K562 (cell line): ENCODE measurements at regions not wholly inside any gene's neighbourhood (a gene's known extent, or its start where the extent isn't known, plus 50 kb on each side); places are given as distances from the start of the nearest gene placed in this dataset.
"Not testable (repeated sequence)": the region's sequence is repeated elsewhere in the genome, so short reads cannot be mapped to it uniquely, and the experiment has no call there.

Experiments
- ATAC-seq: fragments of 200-7000 bp; cut with Tn5 transposase; 3 replicates; pipeline ENCODE4 v1.9.1; 2020; ENCODE audit warnings: moderate library complexity
- BruUV-seq: library from RNA; stranded (reverse); fragments of 400-500 nt; replicated peaks from 2 replicates; lab custom pipeline; 2021; lab: Mats Ljungman, UMichigan
- CTCF ChIA-PET: fragments of 300-600 bp; formaldehyde crosslinking; extraction: SDS; loops from one replicate; lab custom pipeline; 2021; ENCODE audit warnings: low intra/inter-chr PET ratio; lab: Yijun Ruan, JAX
- POLR2A ChIA-PET: fragments of 300-600, 350-650 bp; sonication (Branson Sonifier 250); formaldehyde crosslinking; extraction: SDS; loops from one replicate; lab custom pipeline; 2021; ENCODE audit warnings: antibody characterized with exemption, inconsistent platforms; lab: Yijun Ruan, JAX
- DNase-seq, 4 experiments: peaks; one replicate each; pipeline versions ENCODE4 v3.0.0 to v3.0.0-alpha.2; 2011 to 2018; ENCODE audit warnings: low spot score in 3 of 4, mixed read lengths in 3 of 4; ENCODE audit errors: extremely low read depth in 1 of 4
- FAIRE-seq: peaks from 2 replicates; lab custom pipeline; 2011; peaks lifted over from hg19 to GRCh38; lab: Jason Lieb, UNC
- H2AFZ ChIP-seq: 2 replicates; pipeline ENCODE4 v1.6.0; 2011; ENCODE audit warnings: low read depth, low read length, control low read depth, inconsistent platforms
- H3K27ac ChIP-seq: fragments of 200-600 bp; 3 replicates; pipeline ENCODE4 v1.8.0; 2011; ENCODE audit warnings: low read depth, mild to moderate bottlenecking, control low read depth, inconsistent platforms, low read length, moderate library complexity, mixed read lengths; ENCODE audit errors: extremely low read depth
- H3K27me3 ChIP-seq, 2 experiments: fragments of 300-600 bp in 1 of 2; 2 replicates in 1 of 2; 3 replicates in 1 of 2; pipeline versions ENCODE4 v1.6.0 to v1.8.0; 2011; ENCODE audit warnings: inconsistent platforms in 2 of 2, low read length in 2 of 2, mild to moderate bottlenecking in 1 of 2, mixed read lengths in 1 of 2, moderate library complexity in 1 of 2; ENCODE audit not compliant: control insufficient read depth in 2 of 2, insufficient read depth in 2 of 2
- H3K36me3 ChIP-seq: fragments of 300-600 bp; 3 replicates; pipeline ENCODE4 v1.8.0; 2011; ENCODE audit warnings: mild to moderate bottlenecking, low read length, inconsistent platforms; ENCODE audit not compliant: control insufficient read depth, insufficient read depth
- H3K4me1 ChIP-seq, 2 experiments: fragments of 200-600 bp in 1 of 2; replicated peaks in 1 of 2; 2 replicates in 1 of 2; 3 replicates in 1 of 2; pipeline versions ENCODE4 v1.5.1 to v1.8.0; 2011; ENCODE audit warnings: inconsistent platforms in 2 of 2, low read length in 2 of 2, mild to moderate bottlenecking in 1 of 2, mixed read lengths in 1 of 2, moderate library complexity in 1 of 2; ENCODE audit not compliant: control insufficient read depth in 2 of 2, insufficient read depth in 2 of 2
- H3K4me2 ChIP-seq: 2 replicates; pipeline ENCODE4 v1.6.1; 2011; ENCODE audit warnings: low read length, control low read depth, inconsistent platforms, mixed read lengths; ENCODE audit not compliant: insufficient read depth
- H3K4me3 ChIP-seq: fragments of 200-600 bp; sonication (generic), shearing (Covaris generic); 2 replicates; pipeline ENCODE4 v1.5.1; 2016; ENCODE audit warnings: control low read depth, inconsistent platforms
- H3K79me2 ChIP-seq: fragments of 200-600 bp; 3 replicates; pipeline ENCODE4 v1.8.0; 2011; ENCODE audit warnings: low read length, inconsistent platforms; ENCODE audit not compliant: control insufficient read depth, insufficient read depth
- H3K9ac ChIP-seq, 2 experiments: 2 replicates each; pipeline versions ENCODE4 v1.6.0 to v1.6.1; 2011; ENCODE audit warnings: low read depth in 2 of 2, low read length in 2 of 2, control low read depth in 1 of 2, inconsistent platforms in 1 of 2, mild to moderate bottlenecking in 1 of 2, mixed read lengths in 1 of 2; ENCODE audit not compliant: insufficient read depth in 1 of 2
- H3K9me1 ChIP-seq: one replicate; pipeline ENCODE4 v1.6.0; 2011; ENCODE audit warnings: inconsistent platforms, mild to moderate bottlenecking, low read length, moderate library complexity; ENCODE audit not compliant: control insufficient read depth, insufficient read depth
- H3K9me3 ChIP-seq: replicated peaks from 2 replicates; pipeline ENCODE4 v1.5.1; 2011; ENCODE audit warnings: low read depth, low read length, inconsistent platforms; ENCODE audit not compliant: control insufficient read depth, insufficient read depth
- H4K20me1 ChIP-seq: replicated peaks from 2 replicates; pipeline ENCODE4 v1.6.1; 2011; ENCODE audit warnings: low read length, inconsistent platforms, mixed read lengths; ENCODE audit not compliant: control insufficient read depth, insufficient read depth
- BCOR ChIP-seq: fragments of 450-650 bp; IDR thresholded peaks from 2 replicates; pipeline ENCODE4 v1.6.1; 2016
- DMBX1 ChIP-seq: fragments of 250-450 bp; sonication (Bioruptor Pico); IDR thresholded peaks from 2 replicates; pipeline ENCODE4 v1.8.0; 2022; ENCODE audit warnings: inconsistent platforms, mild to moderate bottlenecking, moderate library complexity, borderline replicate concordance
- ESRRB ChIP-seq: fragments of 250-450 bp; sonication (Bioruptor Pico); IDR thresholded peaks from 2 replicates; pipeline ENCODE4 v1.5.0; 2020; ENCODE audit warnings: mild to moderate bottlenecking, moderate library complexity, borderline replicate concordance
- NR2F6 ChIP-seq: fragments of 450-650 bp; formaldehyde crosslinking; IDR thresholded peaks from 2 replicates; pipeline ENCODE4 v1.4.0; 2020; ENCODE audit warnings: mild to moderate bottlenecking
- PRPF4 ChIP-seq: fragments of 200-400 bp; formaldehyde crosslinking; IDR thresholded peaks from one replicate; pipeline ENCODE4 v1.6.1; 2017; ENCODE audit warnings: low read length, low read depth, mild to moderate bottlenecking; ENCODE audit not compliant: insufficient read depth, poor library complexity, severe bottlenecking
- RBM22 ChIP-seq: fragments of 200-400 bp; formaldehyde crosslinking; IDR thresholded peaks from 2 replicates; pipeline ENCODE4 v1.6.1; 2018; ENCODE audit warnings: low read length, low read depth; ENCODE audit not compliant: poor library complexity, severe bottlenecking
- TCFL5 ChIP-seq: fragments of 250-450 bp; sonication (Bioruptor Pico); conservative IDR thresholded peaks from 2 replicates; pipeline ENCODE4 v1.6.1; 2021; ENCODE audit warnings: mild to moderate bottlenecking, moderate library complexity, matching md5 sums
- TEAD1 ChIP-seq, 2 experiments: fragments of 450-650 bp in 1 of 2; sonication (generic) in 1 of 2; formaldehyde crosslinking; IDR thresholded peaks; 2 replicates each; pipeline versions ENCODE4 v1.4.0 to v1.8.0; 2020 to 2022; ENCODE audit warnings: mild to moderate bottlenecking in 2 of 2, missing genetic modification reagents in 1 of 2
- TOE1 ChIP-seq, 2 experiments: fragments of 450-650 bp in 1 of 2; sonication (generic) in 1 of 2; formaldehyde crosslinking in 1 of 2; IDR thresholded peaks; 2 replicates each; pipeline versions ENCODE4 v1.7.1 to v1.8.0; 2016 to 2022; ENCODE audit warnings: borderline replicate concordance in 2 of 2, mild to moderate bottlenecking in 2 of 2, antibody characterized with exemption in 1 of 2, inconsistent platforms in 1 of 2, low read depth in 1 of 2, missing genetic modification reagents in 1 of 2, moderate library complexity in 1 of 2
- ZBTB1 ChIP-seq: sonication (generic); formaldehyde crosslinking; IDR thresholded peaks from 2 replicates; pipeline ENCODE4 v1.8.1; 2023; ENCODE audit warnings: missing genetic modification reagents, low read depth, mild to moderate bottlenecking, borderline replicate concordance
- ZBTB8A ChIP-seq: fragments of 450-650 bp; IDR thresholded peaks from 2 replicates; pipeline ENCODE4 v1.6.1; 2018; ENCODE audit warnings: mild to moderate bottlenecking, moderate library complexity; ENCODE audit not compliant: partially characterized antibody
- ZNF584 ChIP-seq: fragments of 200-800 bp; sonication (Bioruptor generic); IDR thresholded peaks from 2 replicates; pipeline ENCODE4 v1.6.1; 2016; ENCODE audit warnings: low read depth, mild to moderate bottlenecking, missing genetic modification characterization, missing compliant biosample characterization
- ZNF696 ChIP-seq: fragments of 250-450 bp; sonication (Bioruptor Pico); conservative IDR thresholded peaks from 2 replicates; pipeline ENCODE4 v1.4.0; 2020; ENCODE audit warnings: mild to moderate bottlenecking, moderate library complexity
- WGBS: fragments of 100-300 bp; shearing (Covaris generic); methylation state at CpG from one replicate; pipeline ENCODE4 v1.1.6; 2016; ENCODE audit warnings: low coverage, mixed read lengths; ENCODE audit not compliant: insufficient coverage; ENCODE audit errors: missing lambda C conversion rate; 5-methylcytosine and 5-hydroxymethylcytosine counted together
- in situ Hi-C: fragments of 300-500 bp; cut with MboI; formaldehyde crosslinking; loops from 4 replicates; pipeline ENCODE4 v1.15.0; 2018; ENCODE audit warnings: inconsistent platforms, mixed read lengths
- intact Hi-C: fragments of 100-400 bp; cut with micrococcal nuclease; formaldehyde crosslinking; loops from 2 replicates; pipeline ENCODE4 v1.14.2; 2022
- TF ChIP-seq, protein P1 (sequence below): fragments of 250-450 bp; sonication (Bioruptor Pico); IDR thresholded peaks from 2 replicates; pipeline ENCODE4 v1.8.0; 2022; ENCODE audit warnings: moderate library complexity, mild to moderate bottlenecking, inconsistent platforms

- H3K4me1 ChIP-seq = no peaks in the 10 kb centered on the region
- ChIA-PET POLR2A (interaction anchor here (0.6 to 1.6 kb wide), 3 partner anchors 11 to 410 kb away, joined by 3 to 4 read pairs (median 3); no protein-coding TSS in a partner anchor), CTCF (no interaction called here)
- no peaks in the 10 kb centered on the region for H3K9me1 ChIP-seq
- TF ChIP-seq ESRRB (CRISPR knock-in tag) = no peak
- no peak for TF ChIP-seq TCFL5 (CRISPR knock-in tag)
- TF ChIP-seq, protein P1, sequence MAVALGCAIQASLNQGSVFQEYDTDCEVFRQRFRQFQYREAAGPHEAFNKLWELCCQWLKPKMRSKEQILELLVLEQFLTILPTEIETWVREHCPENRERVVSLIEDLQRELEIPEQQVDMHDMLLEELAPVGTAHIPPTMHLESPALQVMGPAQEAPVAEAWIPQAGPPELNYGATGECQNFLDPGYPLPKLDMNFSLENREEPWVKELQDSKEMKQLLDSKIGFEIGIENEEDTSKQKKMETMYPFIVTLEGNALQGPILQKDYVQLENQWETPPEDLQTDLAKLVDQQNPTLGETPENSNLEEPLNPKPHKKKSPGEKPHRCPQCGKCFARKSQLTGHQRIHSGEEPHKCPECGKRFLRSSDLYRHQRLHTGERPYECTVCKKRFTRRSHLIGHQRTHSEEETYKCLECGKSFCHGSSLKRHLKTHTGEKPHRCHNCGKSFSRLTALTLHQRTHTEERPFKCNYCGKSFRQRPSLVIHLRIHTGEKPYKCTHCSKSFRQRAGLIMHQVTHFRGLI (CRISPR knock-in tag) = no peak
- no peak for TF ChIP-seq TEAD1 (CRISPR knock-in tag; IDR thresholded peaks at IDR 0.05)
- TF ChIP-seq ZNF584 (CRISPR knock-in tag) = no peak
- TF ChIP-seq NR2F6 (CRISPR knock-in tag) = no peak
- TF ChIP-seq RBM22 = no peak
- TF ChIP-seq ZNF696 = no peak
- TF ChIP-seq PRPF4 = no peak
- no peak for TF ChIP-seq BCOR
- no peak for TF ChIP-seq DMBX1 (CRISPR knock-in tag)
- no peak for TF ChIP-seq ZBTB1
- no peak for TF ChIP-seq ZBTB8A
- no peak for TF ChIP-seq TOE1 (IDR thresholded peaks at IDR 0.05; ENCODE audit: borderline replicate concordance)
- no peak for TF ChIP-seq TOE1 (CRISPR knock-in tag; IDR thresholded peaks at IDR 0.05; ENCODE audit: borderline replicate concordance, low read depth)
- H3K4me2 ChIP-seq = no peak overlapping the region
- no peaks in the 10 kb centered on the region for H4K20me1 ChIP-seq
- no peak overlapping the region for H3K4me3 ChIP-seq
- no peak for ATAC-seq
- intact Hi-C loops = no loop called here
- no peak overlapping the region for H2AFZ ChIP-seq
- H3K27ac ChIP-seq = no peak overlapping the region
- H3K36me3 ChIP-seq = no peaks in the 10 kb centered on the region
- WGBS = 5% methylated on average over 11 of the region's 11 CpGs
- no peaks in the 10 kb centered on the region for H3K9me3 ChIP-seq
- BruUV-seq = no TSS peak
- no peaks in the 10 kb centered on the region for H3K79me2 ChIP-seq
- no peak for DNase-seq
- H3K9ac ChIP-seq = no peak overlapping the region
- in situ Hi-C loops = no loop called here
- H3K27me3 ChIP-seq = no peaks in the 10 kb centered on the region
- no peak for FAIRE-seq
These were observed 449.5 kb upstream of the TRPC7 start for GRCh38 chr5:136814619-136815378.

DNA sequence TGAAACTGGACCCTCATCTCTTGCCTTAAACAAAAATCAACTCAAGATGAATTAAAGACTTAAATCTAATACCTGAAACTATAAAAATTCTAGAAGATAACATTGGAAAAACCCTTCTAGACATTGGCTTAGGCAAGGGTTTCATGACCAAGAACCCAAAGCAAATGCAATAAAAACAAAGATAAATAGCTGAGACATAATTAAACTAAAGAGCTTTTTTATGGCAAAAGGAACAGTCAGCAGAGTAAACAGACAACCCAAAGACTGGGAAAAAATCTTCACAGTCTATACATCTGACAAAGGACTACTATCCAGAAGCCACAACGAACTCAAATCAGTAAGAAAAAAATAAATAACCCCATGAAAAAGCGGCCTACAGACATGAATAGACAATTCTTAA, 446.9 kb upstream of the TRPC7 start:
- H3K9me3 ChIP-seq, intact Hi-C loops, DNase-seq, H3K9me1 ChIP-seq, H3K9ac ChIP-seq, H3K4me2 ChIP-seq, H3K79me2 ChIP-seq, POLR2A ChIA-PET, H3K27me3 ChIP-seq, H4K20me1 ChIP-seq, CTCF ChIA-PET, ATAC-seq, H2AFZ ChIP-seq, FAIRE-seq, BruUV-seq, H3K36me3 ChIP-seq, H3K4me1 ChIP-seq, H3K27ac ChIP-seq, in situ Hi-C loops, H3K4me3 ChIP-seq: not testable (repeated sequence)
- WGBS = 0% methylated on average over 2 of the region's 2 CpGs
